OCI-LY7 (cell line): ENCODE measurements at regions not wholly inside any gene's neighbourhood (a gene's known extent, or its start where the extent isn't known, plus 50 kb on each side); places are given as distances from the start of the nearest gene placed in this dataset.

Source experiments
- BruUV-seq: library from RNA; stranded (reverse); fragments of 400-500 nt; replicated peaks from 2 replicates; lab custom pipeline; 2021; lab: Mats Ljungman, UMichigan
- CTCF ChIA-PET: fragments of 300-600 bp; sonication (Branson Sonifier 250); formaldehyde crosslinking; loops from one replicate; lab custom pipeline; 2022; ENCODE audit warnings: antibody characterized with exemption; ENCODE audit not compliant: unreplicated experiment; lab: Charles Lee
- POLR2A ChIA-PET: fragments of 300-600 bp; sonication (Branson Sonifier 250); formaldehyde crosslinking; loops from one replicate; lab custom pipeline; 2022; ENCODE audit warnings: antibody characterized with exemption; lab: Charles Lee
- DNase-seq: peaks from one replicate; pipeline ENCODE4 v3.0.0-alpha.2; 2015; ENCODE audit warnings: low spot score
- H2AFZ ChIP-seq: fragments of 200-600 bp; sonication (generic), shearing (Covaris generic); 2 replicates; pipeline ENCODE4 v1.6.1; 2014; ENCODE audit warnings: mild to moderate bottlenecking, antibody characterized with exemption, low read length, moderate library complexity
- H3K27ac ChIP-seq: fragments of 200-600 bp; sonication (generic); 2 replicates; pipeline ENCODE4 v1.5.1; 2014; ENCODE audit warnings: mixed run types, low read depth, mild to moderate bottlenecking, moderate library complexity, low read length, inconsistent platforms; ENCODE audit not compliant: poor library complexity, severe bottlenecking
- H3K36me3 ChIP-seq: fragments of 200-600 bp; sonication (generic); 2 replicates; pipeline ENCODE4 v1.6.1; 2014; ENCODE audit warnings: mild to moderate bottlenecking, antibody characterized with exemption, low read length, moderate library complexity, mixed read lengths; ENCODE audit not compliant: insufficient read depth
- H3K4me1 ChIP-seq: fragments of 200-600 bp; sonication (generic); 2 replicates; pipeline ENCODE4 v1.5.1; 2014; ENCODE audit warnings: mild to moderate bottlenecking, low read length; ENCODE audit not compliant: insufficient read depth, poor library complexity, severe bottlenecking
- H3K4me2 ChIP-seq: fragments of 200-600 bp; sonication (generic); 2 replicates; pipeline ENCODE4 v1.6.1; 2014; ENCODE audit warnings: mild to moderate bottlenecking, low read length
- H3K4me3 ChIP-seq: fragments of 200-600 bp; sonication (generic); 2 replicates; pipeline ENCODE4 v1.5.1; 2014; ENCODE audit warnings: mild to moderate bottlenecking, low read depth, low read length; ENCODE audit not compliant: poor library complexity, severe bottlenecking
- H3K79me2 ChIP-seq: fragments of 200-600 bp; sonication (generic); 2 replicates; pipeline ENCODE4 v1.6.1; 2016; ENCODE audit warnings: low read depth, mild to moderate bottlenecking, low read length, moderate library complexity, mixed read lengths; ENCODE audit not compliant: insufficient read depth
- H3K9me2 ChIP-seq: fragments of 200-600 bp; sonication (generic); 2 replicates; pipeline ENCODE4 v1.6.1; 2016; ENCODE audit warnings: mild to moderate bottlenecking, low read length, mixed read lengths; ENCODE audit not compliant: insufficient read depth
- H3K9me3 ChIP-seq: fragments of 200-600 bp; sonication (generic); 2 replicates; pipeline ENCODE4 v1.6.1; 2014; ENCODE audit warnings: mild to moderate bottlenecking, mixed run types, low read length, mixed read lengths
- H4K20me1 ChIP-seq: fragments of 200-600 bp; sonication (generic); 2 replicates; pipeline ENCODE4 v1.6.1; 2014; ENCODE audit warnings: mild to moderate bottlenecking, antibody characterized with exemption, low read length, moderate library complexity, mixed read lengths; ENCODE audit not compliant: insufficient read depth
- CTCF ChIP-seq: fragments of 200-600 bp; sonication (generic); conservative IDR thresholded peaks from 2 replicates; pipeline ENCODE4 v1.5.1; 2014; ENCODE audit warnings: mild to moderate bottlenecking, antibody characterized with exemption, low read length, moderate library complexity, mixed read lengths
- EZH2phosphoT487 ChIP-seq: fragments of 200-600 bp; sonication (generic); IDR thresholded peaks from 2 replicates; pipeline ENCODE4 v1.6.1; 2018; ENCODE audit warnings: low read depth, borderline replicate concordance, mild to moderate bottlenecking, mixed run types, antibody characterized with exemption, low read length, moderate library complexity, mixed read lengths
- intact Hi-C: fragments of 100-400 bp; cut with micrococcal nuclease; formaldehyde crosslinking; loops from one replicate; pipeline ENCODE4 v1.10.0; 2022; ENCODE audit not compliant: unreplicated experiment

- DNase-seq = no peak
- no peak overlapping the region for H3K4me2 ChIP-seq
- no peaks in the 10 kb centered on the region for H3K9me2 ChIP-seq
- TF ChIP-seq CTCF = no peak
- no peak for TF ChIP-seq EZH2phosphoT487
- no peak overlapping the region for H3K4me3 ChIP-seq
- CTCF ChIA-PET = no interaction called here
- H3K36me3 ChIP-seq = no peaks in the 10 kb centered on the region
- intact Hi-C loops = no loop called here
- H2AFZ ChIP-seq = no peak overlapping the region
- no peaks in the 10 kb centered on the region for H3K79me2 ChIP-seq
- POLR2A ChIA-PET = no interaction called here
- no peak overlapping the region for H3K27ac ChIP-seq
- BruUV-seq = no TSS peak
- H3K9me3 ChIP-seq = peaks cover 20% of the 10 kb centered on the region; the same call in 1 of the 2 replicates
- no peaks in the 10 kb centered on the region for H4K20me1 ChIP-seq
- no peaks in the 10 kb centered on the region for H3K4me1 ChIP-seq
Measured at GRCh38 chr15:26314577-26314976, 451.4 kb upstream of the ATP10A start.

- no peak for DNase-seq
- no peak for TF ChIP-seq EZH2phosphoT487
- no peak for TF ChIP-seq CTCF
- H2AFZ ChIP-seq = no peak overlapping the region
- POLR2A ChIA-PET = no interaction called here
- no peaks in the 10 kb centered on the region for H3K9me2 ChIP-seq
- no TSS peak for BruUV-seq
- H3K79me2 ChIP-seq = no peaks in the 10 kb centered on the region
- intact Hi-C loops = no loop called here
- no peaks in the 10 kb centered on the region for H3K4me1 ChIP-seq
- peaks cover 20% of the 10 kb centered on the region; the same call in 1 of the 2 replicates for H3K9me3 ChIP-seq
- H3K4me2 ChIP-seq = no peak overlapping the region
- H3K4me3 ChIP-seq = no peak overlapping the region
- no peaks in the 10 kb centered on the region for H4K20me1 ChIP-seq
- CTCF ChIA-PET = no interaction called here
- no peaks in the 10 kb centered on the region for H3K36me3 ChIP-seq
- H3K27ac ChIP-seq = no peak overlapping the region
Measured at GRCh38 chr15:26311710-26312236, 448.6 kb upstream of the ATP10A start.

GRCh38 chr15:26298659-26299170 is 435.6 kb upstream of the ATP10A start:
- ChIA-PET POLR2A (no interaction called here), CTCF (no interaction called here)
- no peak for DNase-seq
- no peak for TF ChIP-seq EZH2phosphoT487
- TF ChIP-seq CTCF = no peak
- Histone ChIP-seq H3K9me3 (no peaks in the 10 kb centered on the region), H3K4me3 (no peak overlapping the region), H3K27ac (no peak overlapping the region), H3K4me1 (no peaks in the 10 kb centered on the region), H3K79me2 (no peaks in the 10 kb centered on the region), H3K36me3 (no peaks in the 10 kb centered on the region), H2AFZ (no peak overlapping the region), H3K9me2 (no peaks in the 10 kb centered on the region), H4K20me1 (no peaks in the 10 kb centered on the region), H3K4me2 (no peak overlapping the region)
- intact Hi-C loops = no loop called here
- no TSS peak for BruUV-seq
